Breast epithelium (tissue), 4 donors: ENCODE measurements at regions not wholly inside any gene's neighbourhood (a gene's known extent, or its start where the extent isn't known, plus 50 kb on each side); places are given as distances from the start of the nearest gene placed in this dataset.

ENCODE experiments used
- DNase-seq, 2 donors: peaks; one replicate each; pipeline ENCODE4 v3.0.0-alpha.2; 2019; ENCODE audit warnings: low spot score in 2 of 2
- H3K27ac ChIP-seq, 2 donors: fragments of 200-600 bp; sonication (generic) in 1 of 2; one replicate each; pipeline ENCODE4 v1.5.1; 2016 to 2019; ENCODE audit warnings: mild to moderate bottlenecking in 1 of 2
- H3K27me3 ChIP-seq, 2 donors: fragments of 200-600 bp; sonication (generic) in 1 of 2; one replicate each; pipeline versions ENCODE4 v1.5.1 to v1.6.0; 2017 to 2019; ENCODE audit warnings: control low read depth in 1 of 2, mild to moderate bottlenecking in 1 of 2
- H3K36me3 ChIP-seq: fragments of 200-600 bp; one replicate; pipeline ENCODE4 v1.5.1; 2019
- H3K4me1 ChIP-seq, 2 donors: fragments of 200-600 bp; sonication (generic); one replicate each; pipeline ENCODE4 v1.5.1; 2016 to 2019; ENCODE audit warnings: control low read depth in 1 of 2
- H3K4me3 ChIP-seq, 3 donors: fragments of 200-600 bp; sonication (generic); 1 replicate in 2 of 3; 2 replicates in 1 of 3; pipeline ENCODE4 v1.5.1; 2016 to 2019; ENCODE audit warnings: mild to moderate bottlenecking in 3 of 3, moderate library complexity in 2 of 3
- H3K9me3 ChIP-seq, 2 donors: fragments of 200-600 bp; sonication (generic) in 1 of 2; one replicate each; pipeline ENCODE4 v1.5.1; 2016 to 2019; ENCODE audit warnings: control low read depth in 1 of 2
- CTCF ChIP-seq, 3 donors: fragments of 450-650 bp; IDR thresholded peaks; one replicate each; pipeline ENCODE4 v1.5.1; 2016 to 2017; ENCODE audit warnings: antibody characterized with exemption in 3 of 3, mild to moderate bottlenecking in 3 of 3, moderate library complexity in 3 of 3
- POLR2A ChIP-seq: fragments of 450-650 bp; IDR thresholded peaks from one replicate; pipeline ENCODE4 v1.6.1; 2016; ENCODE audit warnings: antibody characterized with exemption, mild to moderate bottlenecking, moderate library complexity
- POLR2AphosphoS5 ChIP-seq, 3 donors: sonication (generic); formaldehyde crosslinking; IDR thresholded peaks; one replicate each; pipeline ENCODE4 v1.6.1; 2017; ENCODE audit warnings: antibody characterized with exemption in 3 of 3
- intact Hi-C: fragments of 100-400 bp; cut with DNase I; formaldehyde crosslinking; loops from one replicate; pipeline ENCODE4 v1.15.1; 2023; ENCODE audit warnings: low total_unique reads

- Histone ChIP-seq H3K36me3 (no peaks in the 10 kb centered on the region), H3K4me3 (no peak overlapping the region), H3K27me3 (no peaks in the 10 kb centered on the region), H3K9me3 (no peaks in the 10 kb centered on the region), H3K27ac (no peak overlapping the region), H3K4me1 (no peaks in the 10 kb centered on the region)
- no peak for TF ChIP-seq CTCF (IDR thresholded peaks at IDR 0.05)
- DNase-seq: no peak
- intact Hi-C loops: no loop called here
Measured at GRCh38 chr2:150293771-150294170, 193.7 kb downstream of the RND3 start.

GRCh38 chr2:150292807-150293206 is 194.7 kb downstream of the RND3 start:
- intact Hi-C loops: no loop called here
- Histone ChIP-seq H3K4me1 (no peaks in the 10 kb centered on the region), H3K27ac (no peak overlapping the region), H3K27me3 (no peaks in the 10 kb centered on the region), H3K36me3 (no peaks in the 10 kb centered on the region), H3K9me3 (no peaks in the 10 kb centered on the region), H3K4me3 (no peak overlapping the region)
- TF ChIP-seq POLR2A: no peak
- TF ChIP-seq POLR2AphosphoS5 (IDR thresholded peaks at IDR 0.05): no peak
- no peak for TF ChIP-seq CTCF (IDR thresholded peaks at IDR 0.05)
- no peak for DNase-seq

GRCh38 chr2:150292192-150292591 is 195.3 kb downstream of the RND3 start:
- no peak for TF ChIP-seq POLR2AphosphoS5 (IDR thresholded peaks at IDR 0.05)
- Histone ChIP-seq H3K4me3 (no peak overlapping the region), H3K27me3 (no peaks in the 10 kb centered on the region), H3K4me1 (no peaks in the 10 kb centered on the region), H3K36me3 (no peaks in the 10 kb centered on the region), H3K9me3 (no peaks in the 10 kb centered on the region), H3K27ac (no peak overlapping the region)
- no peak for DNase-seq
- intact Hi-C loops: no loop called here

- Histone ChIP-seq H3K27ac (no peak overlapping the region), H3K9me3 (no peaks in the 10 kb centered on the region), H3K4me1 (no peaks in the 10 kb centered on the region), H3K36me3 (no peaks in the 10 kb centered on the region), H3K27me3 (no peaks in the 10 kb centered on the region), H3K4me3 (no peak overlapping the region)
- intact Hi-C loops: no loop called here
- no peak for TF ChIP-seq CTCF (IDR thresholded peaks at IDR 0.05)
- TF ChIP-seq POLR2AphosphoS5 (IDR thresholded peaks at IDR 0.05): no peak
- TF ChIP-seq POLR2A: no peak
- DNase-seq: no peak
Measured at GRCh38 chr2:150286730-150287362, 200.6 kb downstream of the RND3 start.

GRCh38 chr2:150284116-150284515 is 203.4 kb downstream of the RND3 start:
- H3K9me3 ChIP-seq: no peaks in the 10 kb centered on the region
- H3K4me1 ChIP-seq: no peaks in the 10 kb centered on the region
- DNase-seq: no peak
- no peak overlapping the region for H3K4me3 ChIP-seq
- no peaks in the 10 kb centered on the region for H3K27me3 ChIP-seq
- intact Hi-C loops: no loop called here
- H3K27ac ChIP-seq: no peak overlapping the region
- H3K36me3 ChIP-seq: no peaks in the 10 kb centered on the region
- TF ChIP-seq POLR2AphosphoS5 (IDR thresholded peaks at IDR 0.05): no peak
- no peak for TF ChIP-seq CTCF (IDR thresholded peaks at IDR 0.05)
- no peak for TF ChIP-seq POLR2A
